A673 (cell line): ENCODE measurements at regions not wholly inside any gene's neighbourhood (a gene's known extent, or its start where the extent isn't known, plus 50 kb on each side); places are given as distances from the start of the nearest gene placed in this dataset.

Experiments
- BruUV-seq: library from RNA; stranded (reverse); fragments of 400-500 nt; replicated peaks from 2 replicates; lab custom pipeline; 2021; lab: Mats Ljungman, UMichigan
- CTCF ChIA-PET: fragments of 300-600 bp; sonication (Branson Sonifier 250); formaldehyde crosslinking; loops from one replicate; lab custom pipeline; 2022; ENCODE audit warnings: antibody characterized with exemption; lab: Charles Lee
- POLR2A ChIA-PET: fragments of 300-600 bp; sonication (Branson Sonifier 250); formaldehyde crosslinking; loops from one replicate; lab custom pipeline; 2022; ENCODE audit warnings: antibody characterized with exemption; ENCODE audit not compliant: low non-redundant PET; lab: Charles Lee
- DNase-seq: peaks from one replicate; pipeline ENCODE4 v3.0.0-alpha.2; 2015; ENCODE audit warnings: low spot score
- H3K27ac ChIP-seq: fragments of 200-600 bp; sonication (generic); 2 replicates; pipeline ENCODE4 v1.5.1; 2016; ENCODE audit warnings: mixed run types, low read depth, mild to moderate bottlenecking, mixed read lengths, antibody characterized with exemption, low read length; ENCODE audit not compliant: poor library complexity, severe bottlenecking
- H3K27me3 ChIP-seq: fragments of 200-600 bp; sonication (generic); replicated peaks from 2 replicates; pipeline ENCODE4 v1.6.1; 2017; ENCODE audit warnings: mixed run types, low read depth, mild to moderate bottlenecking, mixed read lengths, antibody characterized with exemption, low read length; ENCODE audit not compliant: insufficient read depth, poor library complexity
- H3K36me3 ChIP-seq: fragments of 200-600 bp; sonication (generic); 2 replicates; pipeline ENCODE4 v1.6.1; 2016; ENCODE audit warnings: mixed run types, mild to moderate bottlenecking, mixed read lengths, antibody characterized with exemption, low read length; ENCODE audit not compliant: insufficient read depth, poor library complexity, severe bottlenecking
- H3K4me1 ChIP-seq: fragments of 200-600 bp; sonication (generic); 2 replicates; pipeline ENCODE4 v1.6.1; 2017; ENCODE audit warnings: mixed run types, mild to moderate bottlenecking, mixed read lengths, antibody characterized with exemption, low read length; ENCODE audit not compliant: insufficient read depth, poor library complexity, severe bottlenecking
- H3K4me3 ChIP-seq: fragments of 200-600 bp; sonication (generic); 2 replicates; pipeline ENCODE4 v1.5.1; 2016; ENCODE audit warnings: low read depth, mixed run types, mild to moderate bottlenecking, mixed read lengths, low read length; ENCODE audit not compliant: poor library complexity, severe bottlenecking
- H3K9me3 ChIP-seq: fragments of 200-600 bp; sonication (generic); 2 replicates; pipeline ENCODE4 v1.6.1; 2016; ENCODE audit warnings: mixed run types, low read depth, mild to moderate bottlenecking, mixed read lengths, antibody characterized with exemption, low read length; ENCODE audit not compliant: poor library complexity, severe bottlenecking
- EZH2 ChIP-seq: fragments of 200-600 bp; sonication (generic); IDR thresholded peaks from 2 replicates; pipeline ENCODE4 v1.6.1; 2017; ENCODE audit warnings: borderline replicate concordance, low read depth, mild to moderate bottlenecking, mixed read lengths, antibody characterized with exemption, low read length; ENCODE audit not compliant: poor library complexity, severe bottlenecking
- intact Hi-C: fragments of 100-400 bp; cut with micrococcal nuclease; formaldehyde crosslinking; loops from one replicate; pipeline ENCODE4 v1.10.0; 2022; ENCODE audit not compliant: unreplicated experiment
- TF ChIP-seq, protein P1 (sequence below): fragments of 300-800, 200-600 bp; sonication (generic); conservative IDR thresholded peaks from 2 replicates; pipeline ENCODE4 v1.5.1; 2017; ENCODE audit warnings: low read depth, mild to moderate bottlenecking, antibody characterized with exemption, low read length, moderate library complexity, mixed read lengths

GRCh38 chrX:109857584-109858228 lies 124.6 kb upstream of the ACSL4 start:
- H3K27ac ChIP-seq, result no peak overlapping the region
- BruUV-seq, result no TSS peak
- H3K4me3 ChIP-seq, result no peak overlapping the region
- no peaks in the 10 kb centered on the region for H3K27me3 ChIP-seq
- no peaks in the 10 kb centered on the region for H3K9me3 ChIP-seq
- intact Hi-C loops, result loop anchor here (1.0 to 5.0 kb wide), 2 partner anchors 125 to 144 kb away; partner anchors contain the start of gene ACSL4
- no peak for DNase-seq
- TF ChIP-seq, protein P1, sequence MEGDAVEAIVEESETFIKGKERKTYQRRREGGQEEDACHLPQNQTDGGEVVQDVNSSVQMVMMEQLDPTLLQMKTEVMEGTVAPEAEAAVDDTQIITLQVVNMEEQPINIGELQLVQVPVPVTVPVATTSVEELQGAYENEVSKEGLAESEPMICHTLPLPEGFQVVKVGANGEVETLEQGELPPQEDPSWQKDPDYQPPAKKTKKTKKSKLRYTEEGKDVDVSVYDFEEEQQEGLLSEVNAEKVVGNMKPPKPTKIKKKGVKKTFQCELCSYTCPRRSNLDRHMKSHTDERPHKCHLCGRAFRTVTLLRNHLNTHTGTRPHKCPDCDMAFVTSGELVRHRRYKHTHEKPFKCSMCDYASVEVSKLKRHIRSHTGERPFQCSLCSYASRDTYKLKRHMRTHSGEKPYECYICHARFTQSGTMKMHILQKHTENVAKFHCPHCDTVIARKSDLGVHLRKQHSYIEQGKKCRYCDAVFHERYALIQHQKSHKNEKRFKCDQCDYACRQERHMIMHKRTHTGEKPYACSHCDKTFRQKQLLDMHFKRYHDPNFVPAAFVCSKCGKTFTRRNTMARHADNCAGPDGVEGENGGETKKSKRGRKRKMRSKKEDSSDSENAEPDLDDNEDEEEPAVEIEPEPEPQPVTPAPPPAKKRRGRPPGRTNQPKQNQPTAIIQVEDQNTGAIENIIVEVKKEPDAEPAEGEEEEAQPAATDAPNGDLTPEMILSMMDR, result no peak
- no peak for TF ChIP-seq EZH2
- H3K36me3 ChIP-seq, result no peaks in the 10 kb centered on the region
- ChIA-PET POLR2A (interaction anchor here (0.6 kb wide), 1 partner anchor 320 kb away, joined by 3 read pairs; no protein-coding TSS in a partner anchor), CTCF (interaction anchor here (1.5 to 1.7 kb wide), 2 partner anchors 125 to 144 kb away, joined by 5 to 20 read pairs; partner anchors contain the start of gene ACSL4)
- no peaks in the 10 kb centered on the region for H3K4me1 ChIP-seq

GRCh38 chrX:109858602-109859341 lies 125.7 kb upstream of the ACSL4 start:
- Histone ChIP-seq H3K4me3 (no peak overlapping the region), H3K27ac (no peak overlapping the region), H3K27me3 (no peaks in the 10 kb centered on the region), H3K4me1 (no peaks in the 10 kb centered on the region), H3K36me3 (no peaks in the 10 kb centered on the region), H3K9me3 (no peaks in the 10 kb centered on the region)
- no TSS peak for BruUV-seq
- ChIA-PET CTCF (no interaction called here), POLR2A (no interaction called here)
- intact Hi-C loops, result loop anchor here (5.0 kb wide), 1 partner anchor 126 kb away; the partner anchor contains the start of gene ACSL4
- TF ChIP-seq, protein P1, result no peak
- TF ChIP-seq EZH2, result no peak
- DNase-seq, result no peak

- no peak for DNase-seq
- POLR2A ChIA-PET, result no interaction called here
- CTCF ChIA-PET, result no interaction called here
- Histone ChIP-seq H3K27me3 (no peaks in the 10 kb centered on the region), H3K27ac (no peak overlapping the region), H3K36me3 (no peaks in the 10 kb centered on the region), H3K4me1 (no peaks in the 10 kb centered on the region), H3K9me3 (no peaks in the 10 kb centered on the region), H3K4me3 (no peak overlapping the region)
- BruUV-seq, result no TSS peak
- no peak for TF ChIP-seq EZH2
- TF ChIP-seq, protein P1, result no peak
- intact Hi-C loops, result loop anchor here (5.0 kb wide), 1 partner anchor 127 kb away; the partner anchor contains the start of gene ACSL4
Observed at GRCh38 chrX:109859651-109860050, 126.6 kb upstream of the ACSL4 start.
